CD4-positive, CD25-positive, alpha-beta regulatory T cell (primary cell): ENCODE measurements at regions not wholly inside any gene's neighbourhood (a gene's known extent, or its start where the extent isn't known, plus 50 kb on each side); places are given as distances from the start of the nearest gene placed in this dataset.

Experiments used
- ATAC-seq, 2 donors: fragments of 150-1000 bp; cut with Tn5 transposase; one replicate each; pipeline ENCODE4 v1.10.0; 2021; ENCODE audit warnings: low read depth in 2 of 2, moderate number of reproducible peaks in 2 of 2, moderate library complexity in 1 of 2
- DNase-seq, 3 donors: peaks; one replicate each; pipeline versions ENCODE4 v3.0.0 to v3.0.0-alpha.2; 2012 to 2022; ENCODE audit warnings: mixed read lengths in 1 of 3
- H3K27ac ChIP-seq: one replicate; pipeline ENCODE4 v1.7.0; 2013; ENCODE audit warnings: mild to moderate bottlenecking, low read length; ENCODE audit not compliant: insufficient read depth, poor library complexity, severe bottlenecking
- H3K27me3 ChIP-seq: one replicate; pipeline ENCODE4 v1.7.0; 2013; ENCODE audit warnings: low read length; ENCODE audit not compliant: control insufficient read depth, insufficient read depth
- H3K36me3 ChIP-seq: one replicate; pipeline ENCODE4 v1.7.0; 2013; ENCODE audit warnings: mild to moderate bottlenecking, low read length, moderate library complexity; ENCODE audit not compliant: control insufficient read depth, insufficient read depth
- H3K4me1 ChIP-seq: 2 replicates; pipeline ENCODE4 v1.7.0; 2013; ENCODE audit warnings: mild to moderate bottlenecking, low read length; ENCODE audit not compliant: insufficient read depth, control insufficient read depth, poor library complexity, severe bottlenecking
- H3K4me3 ChIP-seq: one replicate; pipeline ENCODE4 v1.7.0; 2013; ENCODE audit warnings: low read depth, mild to moderate bottlenecking, low read length, moderate library complexity
- H3K9me3 ChIP-seq, 2 experiments: 1 replicate in 1 of 2; 2 replicates in 1 of 2; pipeline ENCODE4 v1.7.0; 2013; ENCODE audit warnings: low read length in 2 of 2, mild to moderate bottlenecking in 1 of 2, moderate library complexity in 1 of 2; ENCODE audit not compliant: control insufficient read depth in 2 of 2
- H3K27ac Mint-ChIP-seq, 3 donors: one replicate each; pipeline ENCODE4 v1.8.0; 2020 to 2022; ENCODE audit warnings: mild to moderate bottlenecking in 3 of 3, mixed read lengths in 3 of 3, moderate library complexity in 2 of 3
- H3K27me3 Mint-ChIP-seq: one replicate; pipeline ENCODE4 v1.8.0; 2022; ENCODE audit warnings: mild to moderate bottlenecking, mixed read lengths
- H3K36me3 Mint-ChIP-seq: one replicate; pipeline ENCODE4 v1.8.0; 2020; ENCODE audit warnings: mixed read lengths
- H3K4me1 Mint-ChIP-seq, 4 donors: one replicate each; pipeline ENCODE4 v1.8.0; 2020 to 2022; ENCODE audit warnings: mixed read lengths in 4 of 4, mild to moderate bottlenecking in 1 of 4
- H3K4me3 Mint-ChIP-seq, 4 donors: one replicate each; pipeline ENCODE4 v1.8.0; 2020 to 2022; ENCODE audit warnings: mild to moderate bottlenecking in 4 of 4, mixed read lengths in 4 of 4, moderate library complexity in 3 of 4
- H3K9me3 Mint-ChIP-seq, 7 donors: one replicate each; pipeline ENCODE4 v1.8.0; 2020 to 2022; ENCODE audit warnings: mixed read lengths in 7 of 7, mild to moderate bottlenecking in 3 of 7, moderate library complexity in 2 of 7

DNA sequence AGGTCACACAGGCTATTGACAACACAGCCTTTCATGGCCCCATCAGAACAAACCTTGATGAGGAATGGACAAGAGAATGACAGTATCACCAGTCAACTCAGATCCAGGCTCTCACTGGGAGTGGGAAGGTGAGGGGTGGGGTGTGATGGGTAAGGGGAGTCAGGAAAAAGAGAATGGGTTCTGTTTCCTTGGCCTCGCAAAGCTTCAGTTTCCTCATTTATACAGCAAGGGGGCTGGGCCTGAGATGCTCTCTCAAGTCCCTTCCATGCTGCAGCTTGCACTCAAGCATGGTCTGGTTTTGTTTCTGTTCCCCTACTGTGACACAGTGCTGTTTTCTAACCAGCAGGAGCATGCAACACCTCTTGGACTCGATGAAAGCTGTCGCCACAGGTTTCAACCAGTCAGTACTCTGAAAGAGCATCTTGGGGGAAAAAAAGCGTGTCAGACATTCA, 65.7 kb upstream of the IL12A start:
- DNase-seq (no peak), ATAC-seq (peak; percentile 31 to 57)
- Histone ChIP-seq H3K27ac (no peak overlapping the region), H3K4me3 (no peak overlapping the region), H3K36me3 (no peaks in the 10 kb centered on the region), H3K9me3 (no peaks in the 10 kb centered on the region), H3K4me1 (no peaks in the 10 kb centered on the region), H3K27me3 (peaks cover 5% of the 10 kb centered on the region)
- Mint-ChIP-seq H3K27ac (no peak overlapping the region), H3K9me3 (peaks cover 0 to 2% (median 0%) of the 10 kb centered on the region in 7 donors), H3K4me1 (no peaks in the 10 kb centered on the region), H3K36me3 (no peaks in the 10 kb centered on the region), H3K4me3 (no peak overlapping the region), H3K27me3 (peaks cover 20% of the 10 kb centered on the region)

DNA sequence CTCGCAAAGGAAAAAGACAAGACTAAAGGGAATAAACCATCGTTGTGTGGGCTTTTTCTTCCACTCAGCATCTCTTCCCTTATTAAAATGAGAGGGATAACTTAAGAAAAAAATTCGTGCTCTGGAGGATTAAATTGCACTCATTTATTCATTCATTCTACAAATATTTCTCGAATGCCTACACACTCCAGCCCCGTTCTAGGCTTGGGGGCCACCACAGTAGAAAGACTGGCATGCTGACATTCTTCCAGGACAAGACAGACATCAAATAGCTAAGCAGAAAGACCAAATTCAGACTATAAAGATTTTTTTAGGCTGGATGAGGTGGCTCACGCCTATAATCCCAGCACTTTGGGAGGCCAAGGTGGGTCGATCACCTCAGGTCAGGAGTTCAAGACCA, 65.3 kb upstream of the IL12A start:
- peaks cover 0 to 2% (median 0%) of the 10 kb centered on the region in 7 donors for H3K9me3 Mint-ChIP-seq
- no peak overlapping the region for H3K27ac ChIP-seq

DNA sequence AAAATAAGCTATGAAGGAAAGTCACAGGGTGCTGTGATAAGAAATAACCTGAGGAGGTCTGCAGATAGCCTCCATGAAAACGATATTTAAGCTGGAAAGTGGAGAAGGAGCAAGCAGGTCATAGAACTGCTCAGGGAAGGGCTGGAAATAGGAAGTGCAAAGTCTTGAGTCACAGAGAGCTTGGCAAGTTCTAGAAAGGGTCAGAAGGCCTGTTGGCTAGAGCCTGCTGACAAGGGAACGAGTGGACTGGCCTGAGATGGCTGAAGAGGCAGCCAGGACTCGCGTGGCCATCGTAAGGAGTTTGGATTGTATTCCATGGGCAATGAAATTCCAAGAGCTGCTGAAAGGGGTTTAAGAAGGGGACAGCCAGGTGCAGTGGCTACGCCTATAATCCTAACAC, 64.7 kb upstream of the IL12A start:
- Mint-ChIP-seq H3K36me3 (no peaks in the 10 kb centered on the region), H3K9me3 (peaks cover 0 to 4% (median 0%) of the 10 kb centered on the region in 7 donors), H3K27me3 (peaks cover 18% of the 10 kb centered on the region), H3K27ac (no peak overlapping the region), H3K4me1 (no peaks in the 10 kb centered on the region), H3K4me3 (no peak overlapping the region)
- Histone ChIP-seq H3K9me3 (no peaks in the 10 kb centered on the region), H3K27ac (no peak overlapping the region), H3K4me3 (no peak overlapping the region), H3K27me3 (peaks cover 4% of the 10 kb centered on the region), H3K4me1 (no peaks in the 10 kb centered on the region), H3K36me3 (no peaks in the 10 kb centered on the region)
- ATAC-seq (no peak), DNase-seq (no peak)

More for the DNA sequence above, 65.3 kb upstream of the IL12A start:
- no peak for DNase-seq
- no peaks in the 10 kb centered on the region for H3K4me1 ChIP-seq
- H3K9me3 ChIP-seq: no peaks in the 10 kb centered on the region
- Mint-ChIP-seq H3K27me3 (peaks cover 20% of the 10 kb centered on the region), H3K4me3 (no peak overlapping the region), H3K4me1 (no peaks in the 10 kb centered on the region), H3K27ac (no peak overlapping the region), H3K36me3 (no peaks in the 10 kb centered on the region)
- ATAC-seq: no peak
- H3K36me3 ChIP-seq: no peaks in the 10 kb centered on the region
- H3K4me3 ChIP-seq: no peak overlapping the region
- peaks cover 5% of the 10 kb centered on the region for H3K27me3 ChIP-seq

DNA sequence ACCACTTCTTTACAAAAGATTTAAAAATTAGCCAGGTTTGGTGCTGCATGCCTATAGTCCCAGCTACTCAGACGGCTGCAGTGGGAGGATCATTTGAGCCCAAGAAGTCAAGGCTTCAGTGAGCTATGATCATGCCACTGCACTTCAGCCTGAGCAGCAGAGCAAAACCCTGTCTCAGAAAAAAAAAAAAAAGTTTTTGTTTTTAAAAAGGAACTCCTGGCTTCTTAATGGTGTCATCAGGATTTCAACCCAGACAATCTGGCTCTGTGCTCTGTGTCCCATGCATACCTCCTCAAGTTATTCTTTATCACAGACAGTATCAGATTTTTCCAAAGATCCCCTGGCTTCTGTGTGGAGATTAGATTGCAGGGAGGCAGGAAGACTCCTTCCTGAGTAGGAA, 64.2 kb upstream of the IL12A start:
- H3K4me3 ChIP-seq: no peak overlapping the region
- Mint-ChIP-seq H3K4me1 (no peaks in the 10 kb centered on the region), H3K27me3 (peaks cover 14% of the 10 kb centered on the region), H3K36me3 (no peaks in the 10 kb centered on the region), H3K9me3 (peaks cover 0 to 4% (median 0%) of the 10 kb centered on the region in 7 donors), H3K27ac (no peak overlapping the region), H3K4me3 (no peak overlapping the region)
- H3K27ac ChIP-seq: no peak overlapping the region
- no peaks in the 10 kb centered on the region for H3K9me3 ChIP-seq
- DNase-seq (no peak), ATAC-seq (no peak)
- H3K4me1 ChIP-seq: no peaks in the 10 kb centered on the region
- H3K27me3 ChIP-seq: peaks cover 2% of the 10 kb centered on the region
- no peaks in the 10 kb centered on the region for H3K36me3 ChIP-seq

DNA sequence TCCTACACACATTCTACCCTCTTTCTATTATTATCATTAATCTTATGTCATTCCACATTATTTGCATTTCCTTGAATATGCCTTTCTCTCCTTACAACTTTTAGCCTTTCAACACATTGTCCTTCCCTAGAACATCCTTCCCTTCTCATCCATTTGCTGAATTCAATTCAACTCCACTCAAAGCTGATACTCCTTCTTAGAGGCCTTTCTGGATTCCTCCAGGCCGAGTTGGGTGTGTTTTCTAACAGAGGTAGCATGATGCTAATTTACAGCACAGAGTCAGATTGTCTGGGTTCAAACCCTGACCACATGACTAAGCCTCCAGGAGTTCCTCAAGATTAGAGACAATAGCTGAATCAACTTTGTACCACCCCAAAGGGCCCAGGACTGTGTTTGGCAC, 63.4 kb upstream of the IL12A start:
- Mint-ChIP-seq H3K4me1 (no peaks in the 10 kb centered on the region), H3K27ac (no peak overlapping the region), H3K9me3 (peaks cover 0 to 3% (median 0%) of the 10 kb centered on the region in 7 donors), H3K4me3 (no peak overlapping the region), H3K36me3 (no peaks in the 10 kb centered on the region), H3K27me3 (peaks cover 7% of the 10 kb centered on the region)
- Histone ChIP-seq H3K27me3 (peaks cover 2% of the 10 kb centered on the region), H3K27ac (no peak overlapping the region), H3K4me1 (no peaks in the 10 kb centered on the region), H3K9me3 (no peaks in the 10 kb centered on the region), H3K4me3 (no peak overlapping the region), H3K36me3 (no peaks in the 10 kb centered on the region)
- ATAC-seq: no peak
- DNase-seq: no peak

DNA sequence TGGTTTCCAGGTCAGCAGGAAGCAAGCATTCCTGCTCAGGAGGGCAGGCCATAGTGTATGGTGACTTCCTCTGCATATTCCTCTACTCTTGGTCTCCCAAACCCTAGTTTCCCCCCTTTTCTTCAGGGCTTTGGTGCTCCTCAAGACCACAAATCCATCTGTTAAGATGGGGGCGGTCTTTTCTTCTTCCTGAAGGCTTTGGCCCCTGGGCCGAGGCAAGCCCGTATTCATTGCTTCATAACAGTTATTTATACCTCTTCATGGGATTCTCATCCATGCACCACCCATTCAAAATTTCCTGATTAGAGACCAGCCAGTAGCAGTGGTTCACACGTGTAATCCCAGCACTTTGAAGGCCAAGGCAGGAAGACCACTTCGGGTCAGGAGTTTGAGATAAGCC, 62.1 kb upstream of the IL12A start:
- H3K27me3 Mint-ChIP-seq: peaks cover 4% of the 10 kb centered on the region

DNA sequence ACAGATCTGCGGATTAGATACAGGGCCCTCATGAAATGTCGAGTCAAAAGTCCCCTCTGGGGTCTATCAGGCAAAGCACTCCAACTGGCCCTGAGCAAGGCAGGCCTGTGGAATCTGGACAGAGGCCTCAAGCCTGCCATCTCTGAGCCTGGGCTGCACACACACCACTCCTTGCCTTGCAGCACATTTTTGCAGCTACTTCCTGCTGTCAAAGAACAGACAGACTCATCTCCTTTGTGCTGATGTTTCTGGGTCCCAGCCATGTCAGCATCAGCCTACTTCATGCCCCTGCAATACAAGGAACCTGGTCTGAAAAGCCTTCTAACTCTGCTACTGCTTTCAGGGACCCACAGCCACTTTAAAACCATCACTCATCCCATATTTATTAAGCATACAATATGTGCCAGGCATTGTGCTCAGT, 60.6 kb upstream of the IL12A start:
- Mint-ChIP-seq H3K27ac (no peak overlapping the region), H3K4me3 (no peak overlapping the region), H3K4me1 (no peaks in the 10 kb centered on the region), H3K9me3 (peaks cover 0 to 4% (median 3%) of the 10 kb centered on the region in 7 donors), H3K36me3 (no peaks in the 10 kb centered on the region), H3K27me3 (peaks cover 4% of the 10 kb centered on the region)
- Histone ChIP-seq H3K27me3 (no peaks in the 10 kb centered on the region), H3K27ac (no peak overlapping the region), H3K4me1 (no peaks in the 10 kb centered on the region), H3K9me3 (no peaks in the 10 kb centered on the region), H3K36me3 (no peaks in the 10 kb centered on the region), H3K4me3 (no peak overlapping the region)
- ATAC-seq: no peak
- DNase-seq: no peak

More for the DNA sequence above, 62.1 kb upstream of the IL12A start:
- Mint-ChIP-seq H3K36me3 (no peaks in the 10 kb centered on the region), H3K9me3 (peaks cover 0 to 3% (median 0%) of the 10 kb centered on the region in 7 donors), H3K4me3 (no peak overlapping the region), H3K4me1 (no peaks in the 10 kb centered on the region), H3K27ac (no peak overlapping the region)
- Histone ChIP-seq H3K4me3 (no peak overlapping the region), H3K36me3 (no peaks in the 10 kb centered on the region), H3K4me1 (no peaks in the 10 kb centered on the region), H3K9me3 (no peaks in the 10 kb centered on the region), H3K27ac (no peak overlapping the region), H3K27me3 (no peaks in the 10 kb centered on the region)
- DNase-seq: no peak
- ATAC-seq: no peak

DNA sequence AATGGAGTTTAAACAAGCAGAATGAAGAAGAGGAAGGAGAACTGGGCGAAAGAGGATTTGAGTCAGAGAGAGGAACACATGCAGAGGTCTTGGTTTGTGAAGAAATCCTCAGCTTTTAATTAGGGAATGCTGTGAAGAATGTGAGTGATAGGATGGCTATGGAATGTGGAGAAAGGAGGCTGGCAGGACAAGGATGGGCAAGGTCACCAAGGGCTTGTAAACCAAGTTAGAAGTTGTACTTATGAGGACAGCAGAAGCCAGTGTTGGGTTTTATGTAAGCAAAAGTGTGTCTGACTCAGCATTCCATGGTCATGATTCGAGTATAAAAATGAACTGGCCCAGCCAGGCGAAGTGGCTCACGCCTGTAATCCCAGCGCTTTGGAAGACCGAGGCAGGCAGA, 60.0 kb upstream of the IL12A start:
- H3K36me3 Mint-ChIP-seq: no peaks in the 10 kb centered on the region
- H3K4me1 Mint-ChIP-seq: no peaks in the 10 kb centered on the region
- H3K9me3 ChIP-seq: peaks cover 0 to 3% of the 10 kb centered on the region in 2 experiments
- no peak overlapping the region for H3K4me3 Mint-ChIP-seq
- no peaks in the 10 kb centered on the region for H3K4me1 ChIP-seq
- H3K9me3 Mint-ChIP-seq: peaks cover 3 to 9% (median 5%) of the 10 kb centered on the region in 7 donors
- no peaks in the 10 kb centered on the region for H3K36me3 ChIP-seq
- H3K27me3 Mint-ChIP-seq: peaks cover 4% of the 10 kb centered on the region
- ATAC-seq (no peak), DNase-seq (no peak)
- no peak overlapping the region for H3K27ac Mint-ChIP-seq
- no peak overlapping the region for H3K27ac ChIP-seq
- H3K4me3 ChIP-seq: no peak overlapping the region
- no peaks in the 10 kb centered on the region for H3K27me3 ChIP-seq
